ENCODE measurements at regions not wholly inside any gene's neighbourhood (a gene's known extent, or its start where the extent isn't known, plus 50 kb on each side); places are given as distances from the start of the nearest gene placed in this dataset.

- no peak for TF ChIP-seq CTCF (conservative IDR thresholded peaks at IDR 0.05)
- no peak for TF ChIP-seq EZH2 (IDR thresholded peaks at IDR 0.05; ENCODE audit: low read depth)
Measured at GRCh38 chr16:85333744-85334640, 221.7 kb upstream of the CIBAR2 start.

Data from PC-9 (cell line).